NCI-H146 (cell line): ENCODE measurements at regions not wholly inside any gene's neighbourhood (a gene's known extent, or its start where the extent isn't known, plus 50 kb on each side); places are given as distances from the start of the nearest gene placed in this dataset.
"Not testable (repeated sequence)": the region's sequence is repeated elsewhere in the genome, so short reads cannot be mapped to it uniquely, and the experiment has no call there.

Source experiments
- DNase-seq: peaks from one replicate; lab custom pipeline; 2025; lab: John Stamatoyannopoulos, UW

GRCh38 chr10:57689596-57690297 is 577.9 kb downstream of the IPMK start:
- no peak for DNase-seq

GRCh38 chr10:57679916-57680315 is 587.8 kb downstream of the IPMK start:
- no peak for DNase-seq

GRCh38 chr10:57675125-57675524 is 592.6 kb downstream of the IPMK start:
- no peak for DNase-seq

GRCh38 chr10:57673446-57673960 is 594.2 kb downstream of the IPMK start:
- no peak for DNase-seq

GRCh38 chr10:57664815-57665214 is 602.9 kb downstream of the IPMK start:
- DNase-seq = no peak

GRCh38 chr10:57663401-57663800 is 604.3 kb downstream of the IPMK start:
- no peak for DNase-seq

GRCh38 chr10:57661206-57661605 is 606.5 kb downstream of the IPMK start:
- DNase-seq = no peak

GRCh38 chr10:57657164-57657765 is 610.4 kb downstream of the IPMK start:
- DNase-seq = peak; percentile 65

- DNase-seq = no peak
These were observed 612.8 kb downstream of the IPMK start for GRCh38 chr10:57654856-57655255.

- DNase-seq = not testable (repeated sequence)
These were observed 622.6 kb downstream of the IPMK start for GRCh38 chr10:57645108-57645507.

GRCh38 chr10:57638411-57638810 is 629.3 kb downstream of the IPMK start:
- peak; percentile 0 for DNase-seq

- peak; percentile 32 for DNase-seq
These were observed 639.0 kb downstream of the IPMK start for GRCh38 chr10:57628592-57629284.

- peak; percentile 2 for DNase-seq
These were observed 640.0 kb downstream of the IPMK start for GRCh38 chr10:57627642-57628178.

- DNase-seq = no peak
These were observed 642.7 kb downstream of the IPMK start for GRCh38 chr10:57624856-57625592.

- DNase-seq = no peak
These were observed 643.6 kb downstream of the IPMK start for GRCh38 chr10:57624066-57624465.

- no peak for DNase-seq
These were observed 646.2 kb downstream of the IPMK start for GRCh38 chr10:57621466-57621865.

- DNase-seq = no peak
These were observed 661.7 kb downstream of the IPMK start for GRCh38 chr10:57605948-57606485.

- DNase-seq = no peak
These were observed 668.3 kb downstream of the IPMK start for GRCh38 chr10:57599440-57599839.

- no peak for DNase-seq
These were observed 673.6 kb downstream of the IPMK start for GRCh38 chr10:57593983-57594573.

- DNase-seq = no peak
These were observed 687.8 kb downstream of the IPMK start for GRCh38 chr10:57579926-57580325.

GRCh38 chr10:57562211-57562610 is 705.5 kb downstream of the IPMK start:
- DNase-seq = no peak
